Suprapubic skin (tissue), 3 donors: ENCODE measurements at regions not wholly inside any gene's neighbourhood (a gene's known extent, or its start where the extent isn't known, plus 50 kb on each side); places are given as distances from the start of the nearest gene placed in this dataset.

ENCODE experiments used
- CTCF ChIP-seq, 2 donors: fragments of 200-600 bp in 1 of 2; fragments of 450-650 bp in 1 of 2; sonication (generic) in 1 of 2; IDR thresholded peaks; one replicate each; pipeline ENCODE4 v1.5.1; 2016 to 2019; ENCODE audit warnings: antibody characterized with exemption in 2 of 2, mild to moderate bottlenecking in 1 of 2, moderate library complexity in 1 of 2
- POLR2AphosphoS5 ChIP-seq, 3 donors: sonication (generic); formaldehyde crosslinking; IDR thresholded peaks; one replicate each; pipeline ENCODE4 v1.6.1; 2017; ENCODE audit warnings: antibody characterized with exemption in 3 of 3

GRCh38 chr5:144549580-144549979 lies 378.9 kb downstream of the KCTD16 start:
- TF ChIP-seq CTCF (IDR thresholded peaks at IDR 0.05) (no peak), POLR2AphosphoS5 (IDR thresholded peaks at IDR 0.05) (no peak)
